Activated B cell treated with CpG ODN at 0.5 μM for 24 hours (primary cell): ENCODE measurements at regions not wholly inside any gene's neighbourhood (a gene's known extent, or its start where the extent isn't known, plus 50 kb on each side); places are given as distances from the start of the nearest gene placed in this dataset.

Experiments used
- ATAC-seq: fragments of 200-7000 bp; cut with Tn5 transposase; one replicate; pipeline ENCODE4 v1.10.0; 2021; ENCODE audit warnings: low read depth, mild to moderate bottlenecking, moderate library complexity
- CTCF ChIA-PET: fragments of 350-600 bp; sonication (Branson Sonifier 250); formaldehyde crosslinking; loops from one replicate; lab custom pipeline; 2021; ENCODE audit warnings: antibody characterized with exemption; lab: Charles Lee
- POLR2A ChIA-PET: fragments of 350-600 bp; sonication (Branson Sonifier 250); formaldehyde crosslinking; loops from one replicate; lab custom pipeline; 2021; ENCODE audit warnings: antibody characterized with exemption; lab: Charles Lee
- DNase-seq: peaks from one replicate; pipeline ENCODE4 v3.0.0; 2022
- H3K27ac Mint-ChIP-seq: one replicate; pipeline ENCODE4 v1.8.0; 2020; ENCODE audit warnings: mixed read lengths
- H3K27me3 Mint-ChIP-seq: one replicate; pipeline ENCODE4 v1.8.0; 2021; ENCODE audit warnings: mixed read lengths
- H3K36me3 Mint-ChIP-seq: one replicate; pipeline ENCODE4 v1.8.0; 2021; ENCODE audit warnings: low read depth, mixed read lengths
- H3K4me1 Mint-ChIP-seq: one replicate; pipeline ENCODE4 v1.8.0; 2021; ENCODE audit warnings: mixed read lengths
- H3K4me3 Mint-ChIP-seq: one replicate; pipeline ENCODE4 v1.8.0; 2020; ENCODE audit warnings: mild to moderate bottlenecking, mixed read lengths
- H3K9me3 Mint-ChIP-seq: one replicate; pipeline ENCODE4 v1.8.0; 2020; ENCODE audit warnings: mixed read lengths
- CTCF ChIP-seq: fragments of 200-600 bp; IDR thresholded peaks from one replicate; pipeline ENCODE4 v1.8.0; 2022; ENCODE audit warnings: antibody characterized with exemption, mild to moderate bottlenecking
- intact Hi-C: fragments of 100-400 bp; cut with micrococcal nuclease; formaldehyde crosslinking; loops from one replicate; pipeline ENCODE4 v1.15.1; 2024

GRCh38 chr3:69604735-69605450, 134.4 kb upstream of the MITF start:
- H3K27ac Mint-ChIP-seq = no peak overlapping the region
- POLR2A ChIA-PET = no interaction called here
- DNase-seq (no peak), ATAC-seq (no peak)
- CTCF ChIA-PET = no interaction called here
- H3K4me1 Mint-ChIP-seq = no peaks in the 10 kb centered on the region
- intact Hi-C loops = no loop called here
- no peak overlapping the region for H3K4me3 Mint-ChIP-seq
- no peaks in the 10 kb centered on the region for H3K27me3 Mint-ChIP-seq
- peaks cover 3% of the 10 kb centered on the region for H3K9me3 Mint-ChIP-seq
- H3K36me3 Mint-ChIP-seq = no peaks in the 10 kb centered on the region
- TF ChIP-seq CTCF = no peak

- no peak for TF ChIP-seq CTCF
- Mint-ChIP-seq H3K9me3 (peaks cover 3% of the 10 kb centered on the region), H3K27me3 (no peaks in the 10 kb centered on the region), H3K36me3 (no peaks in the 10 kb centered on the region), H3K4me1 (no peaks in the 10 kb centered on the region), H3K27ac (no peak overlapping the region), H3K4me3 (no peak overlapping the region)
- ATAC-seq (no peak), DNase-seq (no peak)
- intact Hi-C loops = no loop called here
- ChIA-PET POLR2A (no interaction called here), CTCF (no interaction called here)
Observed at GRCh38 chr3:69602112-69602511, 137.2 kb upstream of the MITF start.

- no peaks in the 10 kb centered on the region for H3K4me1 Mint-ChIP-seq
- ATAC-seq (no peak), DNase-seq (no peak)
- ChIA-PET POLR2A (no interaction called here), CTCF (no interaction called here)
- no peak for TF ChIP-seq CTCF
- no peak overlapping the region for H3K4me3 Mint-ChIP-seq
- intact Hi-C loops = no loop called here
- H3K27me3 Mint-ChIP-seq = no peaks in the 10 kb centered on the region
- H3K27ac Mint-ChIP-seq = no peak overlapping the region
- no peaks in the 10 kb centered on the region for H3K36me3 Mint-ChIP-seq
- H3K9me3 Mint-ChIP-seq = no peaks in the 10 kb centered on the region
Observed at GRCh38 chr3:69594286-69594685, 145.0 kb upstream of the MITF start.

- no peak for TF ChIP-seq CTCF
- Mint-ChIP-seq H3K9me3 (peaks cover 9% of the 10 kb centered on the region), H3K4me3 (no peak overlapping the region), H3K4me1 (no peaks in the 10 kb centered on the region), H3K27me3 (no peaks in the 10 kb centered on the region), H3K27ac (no peak overlapping the region), H3K36me3 (no peaks in the 10 kb centered on the region)
- no peak for ATAC-seq
- ChIA-PET POLR2A (no interaction called here), CTCF (no interaction called here)
- intact Hi-C loops = no loop called here
- DNase-seq = no peak
Observed at GRCh38 chr3:69591164-69591736, 148.0 kb upstream of the MITF start.

- ATAC-seq = no peak
- Mint-ChIP-seq H3K4me1 (no peaks in the 10 kb centered on the region), H3K27ac (no peak overlapping the region), H3K36me3 (no peaks in the 10 kb centered on the region), H3K27me3 (no peaks in the 10 kb centered on the region), H3K9me3 (peaks cover 14% of the 10 kb centered on the region), H3K4me3 (no peak overlapping the region)
- POLR2A ChIA-PET = no interaction called here
- intact Hi-C loops = no loop called here
- CTCF ChIA-PET = no interaction called here
- no peak for DNase-seq
- no peak for TF ChIP-seq CTCF
Observed at GRCh38 chr3:69590111-69590510, 149.2 kb upstream of the MITF start.
